HL-60 (cell line): ENCODE measurements at regions not wholly inside any gene's neighbourhood (a gene's known extent, or its start where the extent isn't known, plus 50 kb on each side); places are given as distances from the start of the nearest gene placed in this dataset.

Source experiments
- DNase-seq, 2 experiments: peaks; one replicate each; pipeline ENCODE4 v3.0.0-alpha.2; 2010 to 2020; ENCODE audit warnings: low read depth in 1 of 2, low spot score in 1 of 2
- H3K27ac ChIP-seq: fragments of 250-450 bp; sonication (Bioruptor Pico); replicated peaks from 2 replicates; pipeline ENCODE4 v1.5.1; 2020; ENCODE audit warnings: mild to moderate bottlenecking, moderate library complexity
- H3K27me3 ChIP-seq: fragments of 250-450 bp; sonication (Bioruptor Pico); 2 replicates; pipeline ENCODE4 v1.5.1; 2021; ENCODE audit warnings: mild to moderate bottlenecking, moderate library complexity; ENCODE audit not compliant: insufficient read depth, poor library complexity, severe bottlenecking
- H3K4me3 ChIP-seq: replicated peaks from 2 replicates; pipeline ENCODE4 v1.5.1; 2011; ENCODE audit warnings: mild to moderate bottlenecking, control low read depth, low read length; ENCODE audit not compliant: insufficient read depth
- CTCF ChIP-seq: IDR thresholded peaks from one replicate; pipeline ENCODE4 v1.5.1; 2011; ENCODE audit warnings: low read length, control low read depth, inconsistent platforms; ENCODE audit not compliant: insufficient read depth
- GABPA ChIP-seq: IDR thresholded peaks from 2 replicates; pipeline ENCODE4 v1.6.1; 2012; ENCODE audit warnings: low read depth
- POLR2AphosphoS5 ChIP-seq: IDR thresholded peaks from 2 replicates; pipeline ENCODE4 v1.6.1; 2012; ENCODE audit warnings: low read depth
- REST ChIP-seq: IDR thresholded peaks from 2 replicates; pipeline ENCODE4 v1.6.1; 2012; ENCODE audit warnings: low read depth; ENCODE audit not compliant: insufficient replicate concordance
- SPI1 ChIP-seq: IDR thresholded peaks from 2 replicates; pipeline ENCODE4 v1.6.1; 2012; ENCODE audit warnings: low read depth, mild to moderate bottlenecking, borderline replicate concordance

GRCh38 chr3:150303768-150304167 lies 104.3 kb upstream of the TSC22D2 start:
- H3K27me3 ChIP-seq = peaks cover 5% of the 10 kb centered on the region
- no peak overlapping the region for H3K27ac ChIP-seq
- H3K4me3 ChIP-seq = no peak overlapping the region
- no peak for DNase-seq
- TF ChIP-seq REST = no peak
- TF ChIP-seq POLR2AphosphoS5 = no peak
- TF ChIP-seq SPI1 = no peak
- no peak for TF ChIP-seq GABPA
- TF ChIP-seq CTCF = no peak

- Histone ChIP-seq H3K27ac (no peak overlapping the region), H3K4me3 (no peak overlapping the region), H3K27me3 (peaks cover 5% of the 10 kb centered on the region)
- no peak for TF ChIP-seq REST
- TF ChIP-seq POLR2AphosphoS5 = no peak
- TF ChIP-seq GABPA = no peak
- TF ChIP-seq CTCF = no peak
- no peak for DNase-seq
Observed at GRCh38 chr3:150302246-150302645, 105.9 kb upstream of the TSC22D2 start.

GRCh38 chr3:150300852-150301517 lies 107.1 kb upstream of the TSC22D2 start:
- H3K4me3 ChIP-seq = no peak overlapping the region
- no peak for TF ChIP-seq POLR2AphosphoS5
- TF ChIP-seq SPI1 = no peak
- TF ChIP-seq GABPA = no peak
- no peak for TF ChIP-seq REST
- no peak for TF ChIP-seq CTCF
- DNase-seq = no peak
- H3K27me3 ChIP-seq = peaks cover 5% of the 10 kb centered on the region
- no peak overlapping the region for H3K27ac ChIP-seq
